Hematopoietic multipotent progenitor cell treated with erythropoietin and hydrocortisone succinate and interleukin-3 and kit ligand, for 15 days (in vitro differentiated cells): ENCODE measurements at regions not wholly inside any gene's neighbourhood (a gene's known extent, or its start where the extent isn't known, plus 50 kb on each side); places are given as distances from the start of the nearest gene placed in this dataset.

ENCODE experiments used
- DNase-seq: peaks from one replicate; pipeline ENCODE4 v3.0.0-alpha.2; 2015; ENCODE audit warnings: low spot score

- DNase-seq = no peak
Measured at GRCh38 chr5:61596265-61596664, 264.2 kb downstream of the ZSWIM6 start.

- no peak for DNase-seq
Measured at GRCh38 chr5:61597684-61598083, 265.6 kb downstream of the ZSWIM6 start.

- no peak for DNase-seq
Measured at GRCh38 chr5:61598126-61598525, 266.1 kb downstream of the ZSWIM6 start.

DNA sequence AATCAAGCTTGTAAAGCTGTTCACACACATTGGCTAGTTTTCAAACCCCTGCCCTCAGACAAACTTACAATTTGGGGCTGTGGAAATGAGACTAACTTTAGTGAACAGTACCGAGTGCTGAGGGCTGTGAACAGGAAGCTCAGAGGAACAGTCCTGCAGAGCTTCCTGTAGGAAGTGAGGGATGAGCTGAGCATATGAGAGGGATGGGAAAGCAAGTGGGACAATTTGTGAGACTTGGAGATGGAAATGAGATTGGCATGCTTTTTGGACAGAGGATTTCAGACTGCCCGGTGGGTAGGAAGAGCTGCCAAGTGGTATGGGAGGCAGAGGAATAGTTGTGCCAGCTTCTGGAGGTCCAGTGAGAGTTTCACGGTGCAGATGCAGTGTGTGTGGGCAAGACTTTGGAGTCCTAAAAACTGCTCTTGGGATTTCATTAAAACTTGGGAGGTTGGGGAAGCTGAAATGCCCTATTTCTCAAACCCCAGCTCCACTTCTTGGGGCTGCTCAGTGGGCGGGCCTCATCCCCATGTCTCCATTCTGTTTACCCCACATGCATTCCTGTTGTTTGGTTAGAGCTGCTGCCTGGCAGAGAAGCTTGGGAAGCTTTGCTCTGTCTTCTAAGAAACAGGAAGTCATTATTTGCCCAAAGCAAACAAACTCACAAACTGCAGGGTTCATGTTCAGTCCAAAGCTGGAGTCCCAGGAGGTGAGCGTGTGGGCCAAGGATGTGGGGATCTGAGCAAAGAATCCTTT lies 267.5 kb downstream of the ZSWIM6 start:
- DNase-seq = no peak

DNA sequence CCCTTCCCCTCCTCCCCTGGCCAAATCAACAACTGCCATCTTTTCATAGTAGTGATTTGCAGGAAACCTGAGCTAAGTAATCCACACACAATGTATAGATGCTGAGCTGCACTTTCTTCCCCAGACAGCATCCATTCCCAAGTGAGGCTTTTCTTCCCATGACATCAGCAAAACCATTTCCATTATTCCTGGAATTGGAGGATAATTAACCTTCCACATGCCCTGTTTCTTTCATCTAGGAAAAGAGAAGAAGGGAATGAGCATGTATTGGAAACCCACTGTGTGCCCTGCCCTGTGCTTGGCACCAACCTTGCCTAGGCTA lies 268.0 kb downstream of the ZSWIM6 start:
- DNase-seq = no peak

GRCh38 chr5:61600945-61601511 lies 269.0 kb downstream of the ZSWIM6 start:
- DNase-seq = no peak

DNA sequence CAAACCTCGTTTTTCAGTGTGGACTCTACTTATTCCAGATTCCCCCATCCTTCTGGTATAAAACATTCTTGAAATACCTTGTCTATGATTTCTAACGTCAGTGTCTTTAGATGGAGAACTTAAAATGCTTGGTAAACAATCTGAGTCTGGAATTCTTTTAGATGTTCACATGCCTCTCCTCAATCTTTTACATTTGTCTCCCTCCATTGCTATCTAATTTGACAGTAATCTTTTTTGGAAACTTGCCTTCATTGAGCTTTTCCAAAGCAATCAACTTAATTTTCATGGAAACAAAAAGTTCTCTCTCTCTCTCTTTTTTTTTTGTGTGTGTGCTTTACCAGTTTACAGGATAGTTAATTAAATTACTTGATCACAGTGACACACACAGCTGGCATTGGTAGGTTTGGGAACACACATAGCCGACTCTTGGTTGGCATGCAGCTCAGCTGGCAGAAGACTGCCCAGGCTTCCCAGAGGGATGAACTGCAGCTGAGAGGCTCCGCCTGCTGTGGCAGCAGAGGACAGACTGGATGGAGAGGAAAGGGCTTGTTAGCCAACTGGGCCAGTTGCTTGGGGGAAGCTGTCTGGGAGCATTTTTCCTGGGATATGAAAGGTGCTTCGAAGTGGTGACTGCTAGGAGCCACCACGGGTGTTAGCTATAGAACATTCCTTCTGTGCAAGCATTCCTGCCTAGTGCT lies 271.3 kb downstream of the ZSWIM6 start:
- no peak for DNase-seq

GRCh38 chr5:61604076-61605025 lies 272.3 kb downstream of the ZSWIM6 start:
- DNase-seq = no peak

- DNase-seq = no peak
Measured at GRCh38 chr5:61609840-61610677, 278.0 kb downstream of the ZSWIM6 start.

GRCh38 chr5:61610678-61611024 lies 278.6 kb downstream of the ZSWIM6 start:
- DNase-seq = no peak

DNA sequence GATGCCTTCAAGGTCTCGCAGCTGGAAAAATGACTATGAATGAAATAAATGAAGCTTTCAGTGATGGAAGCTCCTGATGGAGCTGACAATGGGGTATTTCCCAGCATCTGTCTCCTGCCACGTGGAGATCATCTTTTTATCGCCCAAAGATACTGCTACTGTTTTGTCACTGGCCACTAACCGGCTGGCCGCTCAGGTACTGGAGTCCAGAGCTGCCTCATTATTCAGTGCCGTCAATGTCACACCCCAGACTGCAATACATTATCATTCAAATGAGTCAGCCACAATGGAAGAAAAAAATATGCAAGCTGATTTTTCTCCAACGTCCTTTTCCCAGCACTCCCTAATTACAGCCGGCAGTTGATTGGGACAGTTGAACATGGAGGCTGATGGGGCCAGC lies 280.4 kb downstream of the ZSWIM6 start:
- no peak for DNase-seq

- no peak for DNase-seq
Measured at GRCh38 chr5:61613679-61614078, 281.6 kb downstream of the ZSWIM6 start.

DNA sequence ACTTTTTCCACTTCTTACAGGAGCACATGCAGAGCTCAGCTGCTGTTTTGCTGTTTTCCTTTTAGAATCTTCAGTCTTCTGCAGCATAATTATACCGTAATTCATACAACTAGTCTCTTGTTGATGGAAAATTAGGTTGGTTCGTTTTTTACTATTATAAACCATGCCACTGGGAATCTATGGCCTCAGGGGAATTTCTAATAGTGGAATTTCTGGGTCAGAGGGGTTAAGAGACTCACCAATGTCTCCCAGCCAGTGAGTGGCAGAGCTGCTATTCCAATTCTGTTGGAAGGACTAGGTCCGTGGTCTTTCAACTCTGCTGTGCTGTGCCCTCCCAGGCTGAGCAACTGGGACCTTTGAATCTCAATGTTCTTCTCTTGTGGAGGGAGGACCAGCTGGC lies 282.5 kb downstream of the ZSWIM6 start:
- no peak for DNase-seq

GRCh38 chr5:61617039-61617438 lies 285.0 kb downstream of the ZSWIM6 start:
- DNase-seq = no peak

DNA sequence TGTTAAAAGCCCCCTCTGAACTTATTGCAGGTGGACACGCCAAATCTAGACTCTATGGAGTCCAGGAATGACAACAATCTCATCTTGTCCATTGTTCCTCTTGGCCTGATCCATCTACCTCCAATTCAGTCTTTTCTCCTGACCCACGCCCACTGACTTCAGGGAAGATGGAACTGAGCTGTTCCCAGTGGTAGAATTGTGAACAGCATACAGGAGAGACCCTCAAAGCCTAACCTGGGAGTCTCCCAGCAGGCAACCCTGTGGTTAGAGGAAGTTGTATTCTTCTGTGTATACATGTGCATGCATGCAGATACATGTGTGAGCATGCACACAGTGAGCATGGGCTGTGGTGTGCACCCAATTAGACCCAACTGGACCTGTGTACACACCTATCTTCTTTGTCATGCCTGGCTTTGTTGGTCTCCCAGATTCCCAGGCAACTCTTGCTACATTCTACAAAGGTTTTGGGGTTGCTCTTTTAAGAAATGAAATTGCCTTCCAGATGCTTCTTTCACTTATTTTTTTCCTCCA lies 286.0 kb downstream of the ZSWIM6 start:
- DNase-seq = no peak

- no peak for DNase-seq
Measured at GRCh38 chr5:61618577-61618976, 286.5 kb downstream of the ZSWIM6 start.

GRCh38 chr5:61619289-61619688 lies 287.2 kb downstream of the ZSWIM6 start:
- DNase-seq = no peak

GRCh38 chr5:61619777-61620518 lies 287.9 kb downstream of the ZSWIM6 start:
- no peak for DNase-seq

- no peak for DNase-seq
Measured at GRCh38 chr5:61620699-61621182, 288.7 kb downstream of the ZSWIM6 start.

- no peak for DNase-seq
Measured at GRCh38 chr5:61621202-61621650, 289.2 kb downstream of the ZSWIM6 start.
